ENCODE measurements at regions not wholly inside any gene's neighbourhood (a gene's known extent, or its start where the extent isn't known, plus 50 kb on each side); places are given as distances from the start of the nearest gene placed in this dataset.

- no peak overlapping the region for H3K27ac ChIP-seq
- 76 to 86% (median 81%) methylated on average over 5 of the region's 5 CpGs for WGBS, 4 donors
- H3K36me3 ChIP-seq: no peaks in the 10 kb centered on the region
- no peaks in the 10 kb centered on the region for H3K27me3 ChIP-seq
- intact Hi-C loops (cut with DNase I): no loop called here
- no peak for ATAC-seq
- DNase-seq: no peak
- H3K4me3 ChIP-seq: no peak overlapping the region
- TF ChIP-seq CTCF (IDR thresholded peaks at IDR 0.05) (no peak), POLR2A (IDR thresholded peaks at IDR 0.05) (no peak)
- peaks cover 0 to 8% (median 0%) of the 10 kb centered on the region in 12 donors for H3K9me3 ChIP-seq
- no peaks in the 10 kb centered on the region for H3K4me1 ChIP-seq
Observed at GRCh38 chr6:168908166-168908565, 345.5 kb downstream of the THBS2 start.

GRCh38 chr6:168906391-168906790 lies 347.3 kb downstream of the THBS2 start:
- peaks cover 0 to 8% (median 0%) of the 10 kb centered on the region in 12 donors for H3K9me3 ChIP-seq
- no peaks in the 10 kb centered on the region for H3K36me3 ChIP-seq
- H3K4me1 ChIP-seq: no peaks in the 10 kb centered on the region
- no peaks in the 10 kb centered on the region for H3K27me3 ChIP-seq
- ATAC-seq (no peak), DNase-seq (no peak)
- H3K27ac ChIP-seq: no peak overlapping the region
- intact Hi-C loops (cut with DNase I): no loop called here
- no peak overlapping the region for H3K4me3 ChIP-seq
- 60 to 69% (median 67%) methylated on average over 5 of the region's 5 CpGs for WGBS, 4 donors
- TF ChIP-seq CTCF (IDR thresholded peaks at IDR 0.05): no peak
- no peak for TF ChIP-seq POLR2A (IDR thresholded peaks at IDR 0.05)

GRCh38 chr6:168905451-168906090 lies 348.1 kb downstream of the THBS2 start:
- WGBS, 4 donors: 66 to 74% (median 69%) methylated on average over 7 of the region's 7 CpGs
- H3K4me1 ChIP-seq: no peaks in the 10 kb centered on the region

More at GRCh38 chr6:168905451-168906090, 348.1 kb downstream of the THBS2 start:
- no peak for TF ChIP-seq CTCF (IDR thresholded peaks at IDR 0.05)
- no peak for TF ChIP-seq POLR2A (IDR thresholded peaks at IDR 0.05)
- Histone ChIP-seq H3K27me3 (no peaks in the 10 kb centered on the region), H3K36me3 (no peaks in the 10 kb centered on the region), H3K4me3 (no peak overlapping the region), H3K9me3 (peaks cover 0 to 8% (median 0%) of the 10 kb centered on the region in 12 donors), H3K27ac (no peak overlapping the region)
- intact Hi-C loops (cut with DNase I): no loop called here
- ATAC-seq (no peak), DNase-seq (no peak)

All from heart left ventricle (tissue), 16 donors.